Coronary artery (tissue), 2 donors: ENCODE measurements at regions not wholly inside any gene's neighbourhood (a gene's known extent, or its start where the extent isn't known, plus 50 kb on each side); places are given as distances from the start of the nearest gene placed in this dataset.
"Not testable (repeated sequence)": the region's sequence is repeated elsewhere in the genome, so short reads cannot be mapped to it uniquely, and the experiment has no call there.

Source experiments
- DNase-seq: peaks from one replicate; pipeline ENCODE4 v3.0.0-alpha.2; 2017; ENCODE audit warnings: low spot score
- H3K27ac ChIP-seq, 2 donors: fragments of 200-600 bp; sonication (generic); one replicate each; pipeline ENCODE4 v1.5.1; 2016 to 2019
- H3K4me3 ChIP-seq: fragments of 200-600 bp; sonication (generic); 2 replicates; pipeline ENCODE4 v1.5.1; 2016; ENCODE audit warnings: mild to moderate bottlenecking, moderate library complexity
- TF ChIP-seq, protein P1 (sequence below): fragments of 200-600 bp; sonication (generic); IDR thresholded peaks from one replicate; pipeline ENCODE4 v1.5.1; 2019; ENCODE audit warnings: antibody characterized with exemption

DNA sequence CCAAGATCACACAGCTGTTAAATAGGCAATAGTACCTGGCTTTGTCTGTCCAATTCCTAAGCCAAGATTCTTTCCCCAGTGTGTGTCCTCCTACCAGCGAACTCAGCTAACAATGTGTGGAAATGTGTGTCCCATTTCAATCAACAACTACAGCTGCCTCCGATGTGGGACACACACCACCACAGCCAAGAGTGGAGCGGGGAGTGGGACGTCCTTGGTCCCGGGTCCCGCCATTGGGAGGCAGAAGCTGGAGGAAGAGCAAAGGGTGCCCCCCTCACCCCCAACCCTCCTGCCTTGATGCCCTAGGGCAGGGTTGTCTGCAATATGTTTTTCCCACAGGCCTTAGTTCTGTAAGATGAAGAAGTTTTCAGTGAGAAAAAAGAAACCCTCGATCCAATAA is 265.4 kb upstream of the RAB4A start:
- no peak for DNase-seq
- H3K27ac ChIP-seq, result no peak overlapping the region
- no peak overlapping the region for H3K4me3 ChIP-seq
- TF ChIP-seq, protein P1, sequence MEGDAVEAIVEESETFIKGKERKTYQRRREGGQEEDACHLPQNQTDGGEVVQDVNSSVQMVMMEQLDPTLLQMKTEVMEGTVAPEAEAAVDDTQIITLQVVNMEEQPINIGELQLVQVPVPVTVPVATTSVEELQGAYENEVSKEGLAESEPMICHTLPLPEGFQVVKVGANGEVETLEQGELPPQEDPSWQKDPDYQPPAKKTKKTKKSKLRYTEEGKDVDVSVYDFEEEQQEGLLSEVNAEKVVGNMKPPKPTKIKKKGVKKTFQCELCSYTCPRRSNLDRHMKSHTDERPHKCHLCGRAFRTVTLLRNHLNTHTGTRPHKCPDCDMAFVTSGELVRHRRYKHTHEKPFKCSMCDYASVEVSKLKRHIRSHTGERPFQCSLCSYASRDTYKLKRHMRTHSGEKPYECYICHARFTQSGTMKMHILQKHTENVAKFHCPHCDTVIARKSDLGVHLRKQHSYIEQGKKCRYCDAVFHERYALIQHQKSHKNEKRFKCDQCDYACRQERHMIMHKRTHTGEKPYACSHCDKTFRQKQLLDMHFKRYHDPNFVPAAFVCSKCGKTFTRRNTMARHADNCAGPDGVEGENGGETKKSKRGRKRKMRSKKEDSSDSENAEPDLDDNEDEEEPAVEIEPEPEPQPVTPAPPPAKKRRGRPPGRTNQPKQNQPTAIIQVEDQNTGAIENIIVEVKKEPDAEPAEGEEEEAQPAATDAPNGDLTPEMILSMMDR, result no peak

DNA sequence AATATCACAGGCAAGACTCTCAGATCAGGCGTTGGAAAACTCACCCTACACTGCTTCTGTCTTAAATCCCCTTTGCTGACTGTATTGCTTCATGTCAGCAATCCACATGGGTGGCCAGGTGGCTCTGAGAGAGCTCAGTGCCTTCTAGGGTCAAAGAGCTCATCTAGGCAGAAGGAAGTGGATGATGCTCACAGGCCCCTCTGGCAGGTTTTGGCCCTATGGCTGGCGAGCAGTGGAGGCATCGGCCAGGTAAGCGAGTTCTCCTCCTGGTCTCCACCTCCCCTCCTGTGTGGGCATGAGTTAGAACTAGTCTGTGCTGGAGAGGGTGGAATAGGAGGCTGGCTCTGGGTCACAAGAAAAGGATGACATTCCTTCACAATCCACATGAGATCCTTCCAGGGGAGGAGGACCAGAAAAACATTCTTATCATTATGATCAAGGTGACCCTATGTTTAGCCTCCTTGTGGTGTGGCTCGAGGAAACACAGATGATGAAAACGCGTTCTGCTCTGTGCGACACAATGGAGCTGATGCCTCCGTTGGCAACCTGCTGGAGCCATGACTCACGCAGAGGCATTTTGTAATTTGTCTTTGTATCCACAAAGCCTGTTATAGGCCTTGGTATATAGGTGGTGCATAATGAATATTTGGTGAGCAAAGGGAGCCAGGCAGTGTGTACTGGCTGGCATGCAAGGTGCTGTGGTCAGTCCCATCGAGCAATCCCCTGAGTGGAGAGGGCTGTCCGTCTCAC is 264.6 kb upstream of the RAB4A start:
- Histone ChIP-seq H3K27ac (no peak overlapping the region), H3K4me3 (no peak overlapping the region)
- TF ChIP-seq, protein P1, result no peak
- no peak for DNase-seq

DNA sequence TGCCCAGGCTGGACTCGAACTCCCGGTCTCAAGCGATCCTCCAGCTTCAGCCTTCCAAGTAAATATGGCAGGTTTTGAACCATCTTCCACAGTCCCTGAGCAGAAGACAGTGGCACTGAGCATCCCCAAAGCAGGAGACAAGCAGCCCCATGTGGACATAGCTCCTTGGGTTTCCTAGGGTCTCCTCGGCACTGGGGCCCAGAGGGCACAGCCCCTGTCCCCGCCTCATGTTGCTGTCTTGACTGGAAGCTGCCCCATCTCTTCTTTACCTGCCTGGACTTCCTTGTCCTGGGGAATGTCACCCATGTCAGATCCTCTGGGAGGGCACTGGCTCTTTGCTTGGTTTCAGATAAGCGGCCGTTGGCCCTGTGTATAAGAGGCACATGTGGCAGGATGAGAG is 263.7 kb upstream of the RAB4A start:
- DNase-seq, result no peak
- Histone ChIP-seq H3K27ac (no peak overlapping the region), H3K4me3 (no peak overlapping the region)
- TF ChIP-seq, protein P1, result no peak

DNA sequence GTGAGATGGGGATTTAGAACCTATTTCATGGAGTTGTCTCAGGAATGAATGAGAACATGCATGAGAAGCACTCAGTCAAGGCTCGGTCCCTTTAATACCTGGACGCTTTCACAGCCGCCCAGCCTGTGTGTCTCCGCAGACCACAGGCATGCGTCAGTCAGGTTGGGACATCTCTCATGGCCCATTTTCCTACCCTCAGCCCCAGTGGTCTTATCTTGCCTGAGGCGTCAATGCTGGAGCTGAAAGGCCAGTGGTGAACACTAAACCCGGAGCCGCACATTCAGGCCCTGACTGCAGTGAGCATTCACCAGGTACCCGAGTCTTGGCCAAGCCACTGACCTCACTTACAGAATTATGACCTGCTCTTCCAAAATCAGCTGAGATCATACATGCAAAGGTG is 263.2 kb upstream of the RAB4A start:
- no peak overlapping the region for H3K27ac ChIP-seq
- TF ChIP-seq, protein P1, result no peak
- DNase-seq, result no peak
- H3K4me3 ChIP-seq, result no peak overlapping the region

DNA sequence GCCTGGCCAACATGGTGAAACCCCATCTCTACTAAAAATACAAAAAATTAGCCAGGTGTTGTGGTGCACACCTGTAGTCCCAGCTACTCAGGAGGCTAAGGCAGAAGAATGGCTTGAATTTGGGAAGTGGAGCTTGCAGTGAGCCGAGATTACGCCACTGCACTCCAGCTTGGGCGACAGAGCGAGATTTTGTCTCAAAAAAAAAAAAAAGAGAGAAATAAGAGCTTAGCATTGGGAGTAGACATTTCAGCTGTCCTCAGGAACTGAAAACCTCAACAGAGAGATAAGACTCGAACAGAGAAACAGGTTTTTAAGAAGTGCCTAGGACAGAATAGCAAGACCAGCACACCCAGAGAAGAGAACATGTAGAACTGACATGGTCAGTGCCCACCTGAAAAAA is 262.6 kb upstream of the RAB4A start:
- not testable (repeated sequence) for H3K27ac ChIP-seq, DNase-seq, H3K4me3 ChIP-seq

DNA sequence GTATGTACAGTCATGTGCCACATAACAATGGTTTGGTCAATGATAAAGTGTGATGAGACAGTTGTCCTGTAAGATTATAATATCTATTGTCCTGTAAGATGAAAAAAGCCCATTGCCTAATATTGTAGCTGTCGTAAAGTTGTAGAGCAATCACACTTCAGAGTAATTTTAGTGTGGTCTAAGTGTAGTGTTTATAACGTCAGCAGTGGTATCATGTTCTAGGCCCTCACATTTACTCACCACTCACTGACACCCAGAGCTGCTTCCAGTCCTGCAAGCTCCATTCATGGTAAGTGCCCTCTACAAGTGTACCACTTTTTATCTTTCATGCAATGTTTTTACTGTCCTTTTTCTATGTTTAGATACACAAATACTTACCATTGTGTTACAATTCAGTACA is 259.9 kb upstream of the RAB4A start:
- no peak overlapping the region for H3K4me3 ChIP-seq
- TF ChIP-seq, protein P1, result no peak
- DNase-seq, result no peak
- no peak overlapping the region for H3K27ac ChIP-seq

DNA sequence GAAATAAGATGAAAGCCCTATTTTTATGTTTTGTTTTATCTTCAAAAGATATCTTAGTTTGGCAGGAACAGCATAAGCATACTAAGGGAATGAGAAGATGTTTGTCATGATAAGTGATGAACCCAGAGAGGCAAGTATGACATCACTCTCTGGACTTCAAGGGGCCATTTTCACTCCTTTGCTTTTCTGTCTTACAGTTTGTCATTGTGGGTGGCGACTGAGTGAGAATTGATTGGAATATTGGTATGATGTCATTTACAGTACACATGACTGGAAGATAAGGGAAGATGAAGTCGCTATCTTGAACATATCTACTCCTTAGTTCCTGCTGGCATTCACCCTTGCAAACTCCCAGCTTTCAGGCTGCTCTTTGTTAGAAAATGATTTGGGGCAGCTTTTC is 258.1 kb upstream of the RAB4A start:
- TF ChIP-seq, protein P1, result no peak
- Histone ChIP-seq H3K4me3 (no peak overlapping the region), H3K27ac (no peak overlapping the region)
- no peak for DNase-seq
